ENCODE measurements at regions not wholly inside any gene's neighbourhood (a gene's known extent, or its start where the extent isn't known, plus 50 kb on each side); places are given as distances from the start of the nearest gene placed in this dataset.

DNA sequence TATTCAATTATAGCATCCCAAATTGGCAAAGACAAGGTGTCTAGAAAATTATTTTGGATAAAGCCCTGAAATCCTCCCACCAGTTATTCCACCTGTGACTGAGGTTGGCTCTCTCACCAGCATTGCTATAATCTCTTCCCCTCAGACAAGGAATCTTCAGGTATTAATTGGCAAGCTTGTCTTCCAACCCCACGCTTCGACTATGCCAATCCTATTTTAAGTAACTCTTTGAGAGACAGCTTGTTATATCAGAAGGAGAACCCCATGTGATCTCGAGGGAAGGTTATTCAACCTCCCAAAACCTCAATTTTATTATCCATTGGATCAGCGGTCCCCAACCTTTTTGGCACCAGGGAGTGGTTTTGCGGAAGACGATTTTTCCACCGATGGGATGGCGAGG, 54.5 kb upstream of the NEDD4L start:
- H3K27me3 Mint-ChIP-seq (ENCODE audit: low read depth), result peaks cover 6% of the 10 kb centered on the region
- Histone ChIP-seq H2AK5ac (ENCODE audit: insufficient read length, low read length) (no peak overlapping the region), H2BK15ac (ENCODE audit: low read depth, low read length) (no peak overlapping the region), H3K79me2 (ENCODE audit: insufficient read depth, low read length) (no peaks in the 10 kb centered on the region), H3K4ac (ENCODE audit: low read depth, low read length) (no peak overlapping the region), H3K4me2 (ENCODE audit: insufficient read depth, insufficient read length, low read length) (no peak overlapping the region), H4K91ac (ENCODE audit: insufficient read length, low read depth, low read length) (no peak overlapping the region), H3K9ac (ENCODE audit: extremely low read depth, insufficient read length, low read length) (no peak overlapping the region), H4K5ac (ENCODE audit: insufficient read length, low read depth, low read length) (no peak overlapping the region), H3T11ph (ENCODE audit: low read length) (no peak overlapping the region), H2AFZ (ENCODE audit: low read length) (no peak overlapping the region), H3K56ac (ENCODE audit: insufficient read length, low read depth, low read length) (no peak overlapping the region), H3K27me3 (ENCODE audit: insufficient read depth, low read length) (no peaks in the 10 kb centered on the region), H3K79me1 (ENCODE audit: insufficient read depth, low read depth, low read length, poor library complexity, severe bottlenecking) (no peaks in the 10 kb centered on the region), H3K9me3 (ENCODE audit: control insufficient read depth, low read depth, low read length) (no peaks in the 10 kb centered on the region), H2BK20ac (ENCODE audit: low read depth, low read length, poor library complexity, severe bottlenecking) (no peak overlapping the region), H4K8ac (replicated peaks; ENCODE audit: insufficient read length, low read depth, low read length) (no peak overlapping the region), H3K4me1 (ENCODE audit: insufficient read depth, low read length) (no peaks in the 10 kb centered on the region), H2BK120ac (ENCODE audit: low read depth, low read length, poor library complexity, severe bottlenecking) (no peak overlapping the region), H3K14ac (ENCODE audit: insufficient read depth, low read length) (no peak overlapping the region), H2BK12ac (ENCODE audit: insufficient read length, low read depth, low read length) (no peak overlapping the region), H4K20me1 (ENCODE audit: control insufficient read depth, insufficient read depth, insufficient read length) (no peaks in the 10 kb centered on the region), H3K18ac (ENCODE audit: insufficient read length, low read depth, low read length) (no peak overlapping the region), H2BK5ac (ENCODE audit: insufficient read length, low read length) (no peak overlapping the region), H3K23ac (ENCODE audit: insufficient read length, low read depth, low read length) (no peak overlapping the region), H3K23me2 (ENCODE audit: insufficient read length, low read depth, low read length, poor library complexity, severe bottlenecking) (no peaks in the 10 kb centered on the region), H3K27ac (ENCODE audit: insufficient read length, low read depth, low read length) (no peak overlapping the region)
- no peak for DNase-seq
- H3K4me3 Mint-ChIP-seq, result no peak overlapping the region
- H3K9me3 Mint-ChIP-seq, result no peaks in the 10 kb centered on the region
- H3K36me3 Mint-ChIP-seq (ENCODE audit: insufficient read depth in 1 of 3, low read depth in 3 of 3), result no peaks in the 10 kb centered on the region
- TF ChIP-seq, protein P1, sequence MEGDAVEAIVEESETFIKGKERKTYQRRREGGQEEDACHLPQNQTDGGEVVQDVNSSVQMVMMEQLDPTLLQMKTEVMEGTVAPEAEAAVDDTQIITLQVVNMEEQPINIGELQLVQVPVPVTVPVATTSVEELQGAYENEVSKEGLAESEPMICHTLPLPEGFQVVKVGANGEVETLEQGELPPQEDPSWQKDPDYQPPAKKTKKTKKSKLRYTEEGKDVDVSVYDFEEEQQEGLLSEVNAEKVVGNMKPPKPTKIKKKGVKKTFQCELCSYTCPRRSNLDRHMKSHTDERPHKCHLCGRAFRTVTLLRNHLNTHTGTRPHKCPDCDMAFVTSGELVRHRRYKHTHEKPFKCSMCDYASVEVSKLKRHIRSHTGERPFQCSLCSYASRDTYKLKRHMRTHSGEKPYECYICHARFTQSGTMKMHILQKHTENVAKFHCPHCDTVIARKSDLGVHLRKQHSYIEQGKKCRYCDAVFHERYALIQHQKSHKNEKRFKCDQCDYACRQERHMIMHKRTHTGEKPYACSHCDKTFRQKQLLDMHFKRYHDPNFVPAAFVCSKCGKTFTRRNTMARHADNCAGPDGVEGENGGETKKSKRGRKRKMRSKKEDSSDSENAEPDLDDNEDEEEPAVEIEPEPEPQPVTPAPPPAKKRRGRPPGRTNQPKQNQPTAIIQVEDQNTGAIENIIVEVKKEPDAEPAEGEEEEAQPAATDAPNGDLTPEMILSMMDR (conservative IDR thresholded peaks at IDR 0.05), result no peak
- 0 out of 4 replicates have a peak, but pooled peaks cover 0 to 3% of the 10 kb centered on the region in 2 experiments for H3K4me1 Mint-ChIP-seq
- WGBS (ENCODE audit: extremely low coverage, insufficient read length, low lambda C conversion rate), result no CpG with 5 or more reads among the region's 8 CpGs
- no peak overlapping the region for H3K27ac Mint-ChIP-seq

Data from H9 (cell line).